ENCODE measurements at regions not wholly inside any gene's neighbourhood (a gene's known extent, or its start where the extent isn't known, plus 50 kb on each side); places are given as distances from the start of the nearest gene placed in this dataset.

GRCh38 chr18:25465152-25465732 lies 113.3 kb upstream of the ZNF521 start:
- H3K4me1 ChIP-seq: peaks cover 0 to 21% (median 0%) of the 10 kb centered on the region in 4 donors
- in situ Hi-C loops (cut with MboI; ENCODE audit: low pct_ligation_motif_present in 1 of 4, low pct_unique_long_range_greater_than_20kb in 1 of 4, low sequenced_read_pairs in 3 of 4) (no loop called here), intact Hi-C loops (cut with DNase I; ENCODE audit: low total_unique reads) (no loop called here)
- 78 to 92% methylated on average over 6 to 15 of the region's 15 CpGs for WGBS, 2 donors (ENCODE audit: low coverage in 1 of 2)
- no peak for DNase-seq
- TF ChIP-seq EP300 (IDR thresholded peaks at IDR 0.05; ENCODE audit: low read depth): no peak
- TF ChIP-seq CTCF (IDR thresholded peaks at IDR 0.05): no peak
- no peak for TF ChIP-seq POLR2AphosphoS5 (IDR thresholded peaks at IDR 0.05)
- TF ChIP-seq POLR2A (IDR thresholded peaks at IDR 0.05): no peak
- H3K9me3 ChIP-seq: no peaks in the 10 kb centered on the region
- no peaks in the 10 kb centered on the region for H3K36me3 ChIP-seq
- no peaks in the 10 kb centered on the region for H3K27me3 ChIP-seq
- H3K4me3 ChIP-seq: no peak overlapping the region
- no peak overlapping the region for H3K27ac ChIP-seq

GRCh38 chr18:25464227-25464626 lies 112.3 kb upstream of the ZNF521 start:
- Histone ChIP-seq H3K36me3 (no peaks in the 10 kb centered on the region), H3K4me3 (no peak overlapping the region), H3K9me3 (no peaks in the 10 kb centered on the region), H3K4me1 (peaks cover 0 to 13% (median 0%) of the 10 kb centered on the region in 4 donors), H3K27me3 (no peaks in the 10 kb centered on the region), H3K27ac (no peak overlapping the region)
- no peak for DNase-seq
- in situ Hi-C loops (cut with MboI; ENCODE audit: low pct_ligation_motif_present in 1 of 4, low pct_unique_long_range_greater_than_20kb in 1 of 4, low sequenced_read_pairs in 3 of 4) (no loop called here), intact Hi-C loops (cut with DNase I; ENCODE audit: low total_unique reads) (no loop called here)
- TF ChIP-seq CTCF (IDR thresholded peaks at IDR 0.05): no peak
- no peak for TF ChIP-seq POLR2A (IDR thresholded peaks at IDR 0.05)
- TF ChIP-seq POLR2AphosphoS5 (IDR thresholded peaks at IDR 0.05): no peak
- TF ChIP-seq EP300 (IDR thresholded peaks at IDR 0.05; ENCODE audit: low read depth): no peak

DNA sequence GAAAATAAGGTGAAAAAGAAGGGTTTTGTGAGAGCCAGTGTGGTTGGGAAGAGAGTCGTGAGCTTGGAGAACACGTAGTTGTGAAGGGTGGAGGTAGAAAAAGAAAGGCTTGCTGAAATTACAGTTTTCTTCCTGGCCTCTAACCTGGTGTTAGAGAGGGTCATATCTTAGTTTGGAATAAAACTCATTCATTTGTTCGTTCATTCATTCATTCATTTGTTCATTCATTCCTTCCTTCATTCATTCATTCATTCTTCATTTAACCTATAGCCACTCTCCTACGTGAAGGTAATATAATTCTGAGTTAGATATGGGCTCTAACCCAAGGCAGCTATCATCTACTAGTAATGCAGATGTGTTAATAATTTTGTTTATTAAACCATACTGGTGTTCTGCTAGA lies 111.8 kb upstream of the ZNF521 start:
- H3K36me3 ChIP-seq: no peaks in the 10 kb centered on the region
- 62 to 66% methylated on average over 4 of the region's 4 CpGs for WGBS, 2 donors (ENCODE audit: low coverage in 1 of 2)
- DNase-seq: no peak
- intact Hi-C loops (cut with DNase I; ENCODE audit: low total_unique reads) (no loop called here), in situ Hi-C loops (cut with MboI; ENCODE audit: low pct_ligation_motif_present in 1 of 4, low pct_unique_long_range_greater_than_20kb in 1 of 4, low sequenced_read_pairs in 3 of 4) (no loop called here)
- H3K9me3 ChIP-seq: no peaks in the 10 kb centered on the region
- H3K4me3 ChIP-seq: no peak overlapping the region
- H3K27me3 ChIP-seq: no peaks in the 10 kb centered on the region
- no peak overlapping the region for H3K27ac ChIP-seq
- H3K4me1 ChIP-seq: peaks cover 0 to 12% (median 0%) of the 10 kb centered on the region in 4 donors
- TF ChIP-seq CTCF (IDR thresholded peaks at IDR 0.05): no peak
- no peak for TF ChIP-seq POLR2A (IDR thresholded peaks at IDR 0.05)
- TF ChIP-seq POLR2AphosphoS5 (IDR thresholded peaks at IDR 0.05): no peak
- no peak for TF ChIP-seq EP300 (IDR thresholded peaks at IDR 0.05; ENCODE audit: low read depth)

DNA sequence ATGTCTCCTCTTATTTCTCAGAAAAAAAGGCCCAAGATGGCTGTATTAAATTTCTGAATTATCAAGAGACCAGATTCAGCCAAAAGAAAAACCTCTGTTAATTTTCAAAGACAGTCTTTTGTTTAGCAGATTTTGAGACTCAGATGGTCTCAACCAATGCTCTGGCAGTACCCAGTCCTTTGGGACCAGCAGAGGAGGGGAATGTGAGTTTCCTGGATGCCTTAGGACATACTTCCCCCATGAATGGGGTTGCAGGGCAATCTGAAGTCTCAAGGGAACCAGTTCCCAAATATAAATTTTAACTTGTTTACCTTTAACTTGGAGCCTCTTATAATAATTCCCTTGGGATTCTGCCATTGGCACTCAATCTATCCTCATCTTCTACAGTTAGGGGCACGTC lies 107.8 kb upstream of the ZNF521 start:
- Histone ChIP-seq H3K27me3 (no peaks in the 10 kb centered on the region), H3K4me1 (no peaks in the 10 kb centered on the region), H3K4me3 (no peak overlapping the region), H3K9me3 (no peaks in the 10 kb centered on the region), H3K27ac (no peak overlapping the region), H3K36me3 (no peaks in the 10 kb centered on the region)
- TF ChIP-seq POLR2A (IDR thresholded peaks at IDR 0.05): no peak
- no peak for TF ChIP-seq POLR2AphosphoS5 (IDR thresholded peaks at IDR 0.05)
- TF ChIP-seq CTCF (IDR thresholded peaks at IDR 0.05): no peak
- no peak for TF ChIP-seq EP300 (IDR thresholded peaks at IDR 0.05; ENCODE audit: low read depth)
- intact Hi-C loops (cut with DNase I; ENCODE audit: low total_unique reads) (no loop called here), in situ Hi-C loops (cut with MboI; ENCODE audit: low pct_ligation_motif_present in 1 of 4, low pct_unique_long_range_greater_than_20kb in 1 of 4, low sequenced_read_pairs in 3 of 4) (no loop called here)
- DNase-seq: no peak
- WGBS, 2 donors (ENCODE audit: low coverage in 1 of 2): 29 to 38% methylated on average over 1 of the region's 1 CpG

Measured in transverse colon (tissue), 4 donors.